HepG2 (cell line): ENCODE measurements at regions not wholly inside any gene's neighbourhood (a gene's known extent, or its start where the extent isn't known, plus 50 kb on each side); places are given as distances from the start of the nearest gene placed in this dataset.

ENCODE experiments used
- ATAC-seq: fragments of 200-7000 bp; cut with Tn5 transposase; 3 replicates; pipeline ENCODE4 v1.9.1; 2020; ENCODE audit warnings: mild to moderate bottlenecking, moderate library complexity
- BruUV-seq: library from RNA; stranded (reverse); fragments of 400-500 nt; replicated peaks from 2 replicates; lab custom pipeline; 2021; lab: Mats Ljungman, UMichigan
- CTCF ChIA-PET: fragments of 300-600 bp; formaldehyde crosslinking; extraction: SDS; loops from one replicate; lab custom pipeline; 2021; ENCODE audit warnings: low total read pairs, inconsistent platforms, low intra/inter-chr PET ratio; lab: Yijun Ruan, JAX
- POLR2A ChIA-PET: fragments of 350-600 bp; sonication (Branson Sonifier 250); formaldehyde crosslinking; loops from one replicate; lab custom pipeline; 2020; ENCODE audit warnings: antibody characterized with exemption, inconsistent platforms; lab: Yijun Ruan, JAX
- DNase-seq: peaks from one replicate; pipeline ENCODE4 v3.0.0-alpha.2; 2015; ENCODE audit warnings: low spot score
- FAIRE-seq: peaks from 3 replicates; lab custom pipeline; 2011; peaks lifted over from hg19 to GRCh38; lab: Jason Lieb, UNC
- H2AFZ ChIP-seq: one replicate; pipeline ENCODE4 v1.6.1; 2011; ENCODE audit warnings: low read length, inconsistent platforms
- H3K27ac ChIP-seq: fragments of 300-600 bp; 3 replicates; pipeline ENCODE4 v1.8.0; 2011; ENCODE audit warnings: mixed run types, mild to moderate bottlenecking, mixed read lengths, low read length, inconsistent platforms; ENCODE audit not compliant: insufficient read depth; ENCODE audit errors: extremely low read length
- H3K27me3 ChIP-seq, 2 experiments: fragments of 200-600 bp in 1 of 2; 2 replicates in 1 of 2; 3 replicates in 1 of 2; pipeline versions ENCODE4 v1.6.0 to v1.8.0; 2011; ENCODE audit warnings: low read length in 2 of 2, mild to moderate bottlenecking in 2 of 2, moderate library complexity in 2 of 2, inconsistent platforms in 1 of 2; ENCODE audit not compliant: insufficient read depth in 2 of 2, control insufficient read depth in 1 of 2
- H3K36me3 ChIP-seq, 2 experiments: fragments of 200-600 bp in 1 of 2; replicated peaks in 1 of 2; 2 replicates in 1 of 2; 3 replicates in 1 of 2; pipeline versions ENCODE4 v1.5.1 to v1.8.0; 2011; ENCODE audit warnings: low read length in 2 of 2, inconsistent platforms in 1 of 2; ENCODE audit not compliant: insufficient read depth in 2 of 2, control insufficient read depth in 1 of 2
- H3K4me1 ChIP-seq: 2 replicates; pipeline ENCODE4 v1.5.1; 2012; ENCODE audit warnings: low read length, inconsistent platforms; ENCODE audit not compliant: insufficient read depth
- H3K4me2 ChIP-seq: 2 replicates; pipeline ENCODE4 v1.6.0; 2011; ENCODE audit warnings: low read depth, low read length, inconsistent platforms
- H3K4me3 ChIP-seq, 3 experiments: fragments of 200-600 bp in 1 of 3; sonication (generic), shearing (Covaris generic) in 1 of 3; replicated peaks in 1 of 3; 2 replicates each; pipeline ENCODE4 v1.5.1; 2011 to 2016; ENCODE audit warnings: low read length in 3 of 3, inconsistent platforms in 2 of 3, low read depth in 2 of 3, mild to moderate bottlenecking in 2 of 3, control low read depth in 1 of 3, mixed read lengths in 1 of 3; ENCODE audit not compliant: insufficient read depth in 1 of 3
- H3K79me2 ChIP-seq: one replicate; pipeline ENCODE4 v1.6.1; 2011; ENCODE audit warnings: low read length, inconsistent platforms; ENCODE audit not compliant: insufficient read depth
- H3K9ac ChIP-seq: 2 replicates; pipeline ENCODE4 v1.6.0; 2011; ENCODE audit warnings: mild to moderate bottlenecking, low read depth, low read length, inconsistent platforms; ENCODE audit not compliant: insufficient read depth
- H3K9me3 ChIP-seq: 2 replicates; pipeline ENCODE4 v1.5.1; 2012; ENCODE audit warnings: mild to moderate bottlenecking, low read length
- H4K20me1 ChIP-seq: 2 replicates; pipeline ENCODE4 v1.6.0; 2011; ENCODE audit warnings: inconsistent platforms, mild to moderate bottlenecking, low read length, moderate library complexity; ENCODE audit not compliant: insufficient read depth
- CEBPB ChIP-seq: IDR thresholded peaks from 2 replicates; pipeline ENCODE4 v1.6.1; 2011; ENCODE audit warnings: low read depth, low read length, improper control_type of control experiment, borderline replicate concordance
- ONECUT2 ChIP-seq: sonication (generic); formaldehyde crosslinking; IDR thresholded peaks from 2 replicates; pipeline ENCODE4 v1.4.0; 2020; ENCODE audit warnings: missing genetic modification reagents
- SP140L ChIP-seq: sonication (generic); formaldehyde crosslinking; IDR thresholded peaks from 2 replicates; pipeline ENCODE4 v1.4.0; 2020; ENCODE audit warnings: missing genetic modification reagents, borderline replicate concordance
- ZFP37 ChIP-seq: sonication (generic); formaldehyde crosslinking; IDR thresholded peaks from 2 replicates; pipeline ENCODE4 v1.4.0; 2020; ENCODE audit warnings: missing genetic modification reagents, borderline replicate concordance
- ZFP62 ChIP-seq: sonication (generic); formaldehyde crosslinking; IDR thresholded peaks from 2 replicates; pipeline ENCODE4 v1.4.0; 2020; ENCODE audit warnings: missing genetic modification reagents
- ZNF18 ChIP-seq: sonication (generic); formaldehyde crosslinking; IDR thresholded peaks from 2 replicates; pipeline ENCODE4 v1.8.0; 2022; ENCODE audit warnings: mild to moderate bottlenecking, missing genetic modification reagents; ENCODE audit not compliant: insufficient replicate concordance
- ZNF687 ChIP-seq: sonication (generic); formaldehyde crosslinking; IDR thresholded peaks from 2 replicates; pipeline ENCODE4 v1.5.1; 2020; ENCODE audit warnings: mild to moderate bottlenecking, missing genetic modification reagents, moderate library complexity
- ZNF788 ChIP-seq: sonication (generic); formaldehyde crosslinking; IDR thresholded peaks from 2 replicates; pipeline ENCODE4 v1.5.0; 2020; ENCODE audit warnings: mild to moderate bottlenecking, missing genetic modification reagents, borderline replicate concordance
- WGBS: methylation state at CpG from one replicate; pipeline ENCODE4 v1.1.6; 2017; ENCODE audit warnings: low lambda C conversion rate; 5-methylcytosine and 5-hydroxymethylcytosine counted together
- in situ Hi-C: cut with HindIII; loops from 2 replicates; pipeline ENCODE4 v1.10.0; 2017; ENCODE audit warnings: low pct_unique_long_range_greater_than_20kb; ENCODE audit not compliant: extremely low pct_ligation_motif_present
- intact Hi-C: fragments of 100-400 bp; cut with micrococcal nuclease; formaldehyde crosslinking; loops from one replicate; pipeline ENCODE4 v1.10.0; 2022; ENCODE audit not compliant: unreplicated experiment
- TF ChIP-seq, protein P1 (sequence below): sonication (generic); formaldehyde crosslinking; IDR thresholded peaks from 2 replicates; pipeline ENCODE4 v1.5.1; 2020; ENCODE audit warnings: mild to moderate bottlenecking, missing genetic modification reagents, moderate library complexity
- TF ChIP-seq, protein P2 (sequence below): sonication (generic); formaldehyde crosslinking; IDR thresholded peaks from 2 replicates; pipeline ENCODE4 v1.9.0; 2021; ENCODE audit warnings: missing genetic modification reagents, borderline replicate concordance

DNA sequence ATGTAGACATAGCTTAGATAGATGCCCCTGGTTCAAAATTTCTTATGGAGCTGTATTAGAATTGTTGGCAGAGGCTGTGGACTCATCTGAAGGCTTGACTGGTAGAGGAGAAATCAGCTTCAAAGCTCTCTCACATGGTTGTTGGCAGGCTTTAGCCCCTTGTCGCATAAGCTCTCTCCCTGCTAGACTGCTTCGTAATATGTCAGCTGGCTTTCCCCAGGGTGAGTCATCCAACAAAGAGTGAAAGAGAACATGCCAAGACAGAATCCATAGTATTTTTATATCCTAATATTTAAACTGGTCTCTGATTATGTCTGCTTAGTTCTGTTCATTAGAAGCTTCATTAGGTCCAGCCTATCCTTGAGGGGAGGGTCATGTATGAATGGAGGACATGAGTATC, 427.4 kb upstream of the NAALADL2 start:
- H3K4me2 ChIP-seq: no peak overlapping the region
- no peaks in the 10 kb centered on the region for H3K79me2 ChIP-seq
- 40% methylated on average over 2 of the region's 2 CpGs for WGBS
- H3K4me3 ChIP-seq: no peak overlapping the region
- ChIA-PET POLR2A (no interaction called here), CTCF (no interaction called here)
- BruUV-seq: no TSS peak
- intact Hi-C loops (no loop called here), in situ Hi-C loops (no loop called here)
- no peaks in the 10 kb centered on the region for H4K20me1 ChIP-seq
- ATAC-seq (no peak), DNase-seq (no peak), FAIRE-seq (no peak)
- no peaks in the 10 kb centered on the region for H3K9me3 ChIP-seq
- H3K4me1 ChIP-seq: no peaks in the 10 kb centered on the region
- TF ChIP-seq ZNF18 (CRISPR knock-in tag) (no peak), ZFP62 (CRISPR knock-in tag) (no peak), ZNF687 (CRISPR knock-in tag) (no peak), ZFP37 (CRISPR knock-in tag) (no peak), CEBPB (no peak), SP140L (no peak), ONECUT2 (CRISPR knock-in tag) (no peak), ZNF788 (CRISPR knock-in tag) (no peak)
- TF ChIP-seq, protein P1, sequence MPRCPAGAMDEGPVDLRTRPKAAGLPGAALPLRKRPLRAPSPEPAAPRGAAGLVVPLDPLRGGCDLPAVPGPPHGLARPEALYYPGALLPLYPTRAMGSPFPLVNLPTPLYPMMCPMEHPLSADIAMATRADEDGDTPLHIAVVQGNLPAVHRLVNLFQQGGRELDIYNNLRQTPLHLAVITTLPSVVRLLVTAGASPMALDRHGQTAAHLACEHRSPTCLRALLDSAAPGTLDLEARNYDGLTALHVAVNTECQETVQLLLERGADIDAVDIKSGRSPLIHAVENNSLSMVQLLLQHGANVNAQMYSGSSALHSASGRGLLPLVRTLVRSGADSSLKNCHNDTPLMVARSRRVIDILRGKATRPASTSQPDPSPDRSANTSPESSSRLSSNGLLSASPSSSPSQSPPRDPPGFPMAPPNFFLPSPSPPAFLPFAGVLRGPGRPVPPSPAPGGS: no peak
- TF ChIP-seq, protein P2, sequence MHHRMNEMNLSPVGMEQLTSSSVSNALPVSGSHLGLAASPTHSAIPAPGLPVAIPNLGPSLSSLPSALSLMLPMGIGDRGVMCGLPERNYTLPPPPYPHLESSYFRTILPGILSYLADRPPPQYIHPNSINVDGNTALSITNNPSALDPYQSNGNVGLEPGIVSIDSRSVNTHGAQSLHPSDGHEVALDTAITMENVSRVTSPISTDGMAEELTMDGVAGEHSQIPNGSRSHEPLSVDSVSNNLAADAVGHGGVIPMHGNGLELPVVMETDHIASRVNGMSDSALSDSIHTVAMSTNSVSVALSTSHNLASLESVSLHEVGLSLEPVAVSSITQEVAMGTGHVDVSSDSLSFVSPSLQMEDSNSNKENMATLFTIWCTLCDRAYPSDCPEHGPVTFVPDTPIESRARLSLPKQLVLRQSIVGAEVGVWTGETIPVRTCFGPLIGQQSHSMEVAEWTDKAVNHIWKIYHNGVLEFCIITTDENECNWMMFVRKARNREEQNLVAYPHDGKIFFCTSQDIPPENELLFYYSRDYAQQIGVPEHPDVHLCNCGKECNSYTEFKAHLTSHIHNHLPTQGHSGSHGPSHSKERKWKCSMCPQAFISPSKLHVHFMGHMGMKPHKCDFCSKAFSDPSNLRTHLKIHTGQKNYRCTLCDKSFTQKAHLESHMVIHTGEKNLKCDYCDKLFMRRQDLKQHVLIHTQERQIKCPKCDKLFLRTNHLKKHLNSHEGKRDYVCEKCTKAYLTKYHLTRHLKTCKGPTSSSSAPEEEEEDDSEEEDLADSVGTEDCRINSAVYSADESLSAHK (CRISPR knock-in tag): no peak
- H3K36me3 ChIP-seq: no peaks in the 10 kb centered on the region
- no peaks in the 10 kb centered on the region for H3K27me3 ChIP-seq
- H3K27ac ChIP-seq: no peak overlapping the region
- no peak overlapping the region for H3K9ac ChIP-seq
- no peak overlapping the region for H2AFZ ChIP-seq
